ENCODE measurements at regions not wholly inside any gene's neighbourhood (a gene's known extent, or its start where the extent isn't known, plus 50 kb on each side); places are given as distances from the start of the nearest gene placed in this dataset.

- DNase-seq, result no peak
Measured at GRCh38 chr6:37556881-37557644, 57.4 kb upstream of the CCDC167 start.

- no peak for DNase-seq
Measured at GRCh38 chr6:37555040-37555781, 55.5 kb upstream of the CCDC167 start.

- DNase-seq, result no peak
Measured at GRCh38 chr6:37554480-37554819, 54.8 kb upstream of the CCDC167 start.

GRCh38 chr6:37552267-37552666 lies 52.6 kb upstream of the CCDC167 start:
- DNase-seq, result no peak

GRCh38 chr6:37551867-37552266 lies 52.2 kb upstream of the CCDC167 start:
- no peak for DNase-seq

GRCh38 chr6:37551446-37551845 lies 51.8 kb upstream of the CCDC167 start:
- DNase-seq, result no peak

- no peak for DNase-seq
Measured at GRCh38 chr6:37551002-37551401, 51.3 kb upstream of the CCDC167 start.

- no peak for DNase-seq
Measured at GRCh38 chr6:37550191-37550831, 50.6 kb upstream of the CCDC167 start.

GRCh38 chr6:37549558-37549957 lies 49.9 kb upstream of the CCDC167 start:
- DNase-seq, result no peak
